Duodenal mucosa (tissue), 2 donors: ENCODE measurements at regions not wholly inside any gene's neighbourhood (a gene's known extent, or its start where the extent isn't known, plus 50 kb on each side); places are given as distances from the start of the nearest gene placed in this dataset.

Source experiments
- H3K27ac ChIP-seq: one replicate; pipeline ENCODE4 v1.7.0; 2013; ENCODE audit warnings: low read depth, low read length
- H3K27me3 ChIP-seq, 2 donors: one replicate each; pipeline ENCODE4 v1.7.0; 2013; ENCODE audit warnings: low read length in 2 of 2, control low read depth in 1 of 2; ENCODE audit not compliant: insufficient read depth in 2 of 2, control insufficient read depth in 1 of 2
- H3K36me3 ChIP-seq, 2 donors: one replicate each; pipeline ENCODE4 v1.7.0; 2013; ENCODE audit warnings: low read length in 2 of 2, control low read depth in 1 of 2; ENCODE audit not compliant: insufficient read depth in 2 of 2, control insufficient read depth in 1 of 2
- H3K4me1 ChIP-seq, 2 donors: one replicate each; pipeline ENCODE4 v1.7.0; 2013; ENCODE audit warnings: low read length in 2 of 2, control low read depth in 1 of 2; ENCODE audit not compliant: insufficient read depth in 2 of 2, control insufficient read depth in 1 of 2
- H3K4me3 ChIP-seq, 2 donors: one replicate each; pipeline ENCODE4 v1.7.0; 2013; ENCODE audit warnings: low read length in 2 of 2, low read depth in 1 of 2
- H3K9ac ChIP-seq, 2 donors: one replicate each; pipeline ENCODE4 v1.7.0; 2013; ENCODE audit warnings: low read length in 2 of 2, low read depth in 1 of 2
- H3K9me3 ChIP-seq, 2 donors: one replicate each; pipeline ENCODE4 v1.7.0; 2013; ENCODE audit warnings: low read length in 2 of 2, control low read depth in 1 of 2; ENCODE audit not compliant: control insufficient read depth in 1 of 2

DNA sequence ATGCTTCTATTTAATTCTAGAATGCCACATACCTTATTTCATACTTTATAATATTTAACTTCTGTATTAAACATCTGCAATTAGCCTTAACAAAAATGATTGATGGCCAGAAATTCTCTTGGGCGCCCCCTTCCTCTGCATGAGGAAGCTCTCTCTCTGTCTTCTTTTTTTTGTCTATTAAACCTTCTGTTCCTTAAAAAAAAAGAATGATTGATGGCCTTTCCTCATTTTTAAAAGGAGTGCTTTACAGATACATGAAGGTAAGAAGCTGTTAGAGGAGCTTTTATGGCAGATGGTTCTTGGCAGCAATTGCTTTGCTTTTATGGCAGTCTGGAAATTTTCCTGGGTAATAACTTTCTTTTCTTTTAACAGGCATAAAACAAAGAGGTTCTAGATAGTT, 526.9 kb downstream of the SLC4A3 start:
- Histone ChIP-seq H3K9me3 (no peaks in the 10 kb centered on the region), H3K27me3 (no peaks in the 10 kb centered on the region), H3K4me3 (no peak overlapping the region), H3K4me1 (no peaks in the 10 kb centered on the region), H3K27ac (no peak overlapping the region), H3K9ac (no peak overlapping the region), H3K36me3 (no peaks in the 10 kb centered on the region)

DNA sequence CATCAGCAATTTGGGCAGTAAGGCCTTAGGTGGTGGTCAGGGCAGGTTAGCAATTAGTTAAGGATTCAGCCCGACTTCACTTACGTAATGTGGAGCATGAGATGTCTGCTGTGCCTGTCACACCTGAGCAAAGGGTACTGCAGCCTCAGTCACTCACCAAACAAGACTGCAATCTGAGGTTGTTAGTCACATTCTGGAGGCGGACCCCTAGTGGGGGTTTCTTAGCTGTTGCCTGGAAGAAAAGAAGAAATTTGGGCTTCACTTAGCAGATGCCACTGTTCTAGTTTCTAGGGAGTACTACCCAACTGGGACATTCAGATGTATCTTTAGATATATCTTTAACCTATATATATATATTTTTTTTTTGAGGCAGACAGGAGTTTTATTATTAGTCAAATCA, 529.9 kb downstream of the SLC4A3 start:
- Histone ChIP-seq H3K9ac (no peak overlapping the region), H3K27me3 (no peaks in the 10 kb centered on the region), H3K36me3 (no peaks in the 10 kb centered on the region), H3K27ac (no peak overlapping the region), H3K4me3 (no peak overlapping the region), H3K4me1 (no peaks in the 10 kb centered on the region), H3K9me3 (no peaks in the 10 kb centered on the region)

DNA sequence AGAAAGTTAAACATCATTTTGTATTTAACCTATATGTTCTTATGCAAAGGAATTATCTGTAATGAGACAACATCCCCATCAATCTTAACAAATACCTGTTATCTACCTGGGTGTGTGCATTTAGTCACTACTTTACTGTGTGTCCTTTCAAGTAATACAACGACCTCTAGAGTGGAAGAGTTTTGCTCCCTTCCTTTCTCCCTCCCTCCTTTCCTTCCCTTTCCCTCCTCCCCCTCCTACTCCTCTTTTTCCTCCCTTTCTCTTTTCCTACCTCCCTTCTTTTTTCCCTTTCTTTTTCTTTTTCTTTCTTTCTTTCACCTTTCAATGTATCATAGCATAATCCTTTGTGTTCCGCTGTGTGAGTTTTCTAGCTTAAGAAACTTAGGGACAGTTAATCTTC, 532.3 kb downstream of the SLC4A3 start:
- Histone ChIP-seq H3K4me3 (no peak overlapping the region), H3K4me1 (no peaks in the 10 kb centered on the region), H3K9ac (no peak overlapping the region), H3K9me3 (no peaks in the 10 kb centered on the region), H3K36me3 (no peaks in the 10 kb centered on the region), H3K27me3 (no peaks in the 10 kb centered on the region), H3K27ac (no peak overlapping the region)

DNA sequence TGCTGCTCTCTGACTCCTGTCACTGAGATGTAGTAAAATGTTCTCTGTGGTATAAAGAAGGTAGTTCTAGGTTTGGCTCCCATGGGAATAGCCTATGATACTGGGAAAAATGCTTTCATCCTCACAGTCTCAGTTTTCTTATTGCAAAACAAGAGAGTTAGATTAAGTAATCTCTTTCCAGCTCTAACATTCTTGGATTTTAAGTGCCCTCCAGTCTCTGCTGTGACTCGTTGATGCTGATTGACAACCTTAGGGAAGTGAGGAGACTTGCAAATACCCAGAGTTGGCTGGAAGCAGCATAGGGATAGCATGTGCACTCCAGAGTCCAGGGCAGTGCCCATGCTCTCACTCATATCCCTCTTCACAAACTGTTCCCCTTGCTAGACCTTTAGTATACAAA, 534.9 kb downstream of the SLC4A3 start:
- Histone ChIP-seq H3K36me3 (no peaks in the 10 kb centered on the region), H3K27ac (no peak overlapping the region), H3K9ac (no peak overlapping the region), H3K27me3 (no peaks in the 10 kb centered on the region), H3K4me1 (no peaks in the 10 kb centered on the region), H3K9me3 (no peaks in the 10 kb centered on the region), H3K4me3 (no peak overlapping the region)

DNA sequence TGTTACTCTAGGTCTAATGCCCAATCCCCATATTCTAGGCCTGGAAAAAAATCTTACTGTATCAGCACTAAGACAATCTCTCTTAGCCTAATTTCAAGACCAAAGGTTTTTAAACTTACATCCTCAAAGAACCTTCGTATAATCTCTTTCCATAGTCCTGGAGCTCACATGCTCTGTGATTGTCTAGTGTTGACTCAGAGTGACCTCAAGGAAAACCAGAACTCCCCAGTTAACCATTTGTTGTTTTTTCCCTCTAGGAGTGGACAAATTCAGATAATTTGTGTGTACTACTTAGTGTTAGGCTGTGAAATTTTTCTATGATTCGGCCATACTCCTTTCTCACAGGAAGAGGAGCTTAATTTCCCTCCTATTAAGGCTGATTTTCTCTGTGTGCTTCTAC, 536.1 kb downstream of the SLC4A3 start:
- no peak overlapping the region for H3K27ac ChIP-seq
- H3K4me3 ChIP-seq, result no peak overlapping the region
- H3K9me3 ChIP-seq, result no peaks in the 10 kb centered on the region
- H3K4me1 ChIP-seq, result no peaks in the 10 kb centered on the region
- H3K27me3 ChIP-seq, result no peaks in the 10 kb centered on the region
- H3K9ac ChIP-seq, result no peak overlapping the region
- H3K36me3 ChIP-seq, result no peaks in the 10 kb centered on the region

DNA sequence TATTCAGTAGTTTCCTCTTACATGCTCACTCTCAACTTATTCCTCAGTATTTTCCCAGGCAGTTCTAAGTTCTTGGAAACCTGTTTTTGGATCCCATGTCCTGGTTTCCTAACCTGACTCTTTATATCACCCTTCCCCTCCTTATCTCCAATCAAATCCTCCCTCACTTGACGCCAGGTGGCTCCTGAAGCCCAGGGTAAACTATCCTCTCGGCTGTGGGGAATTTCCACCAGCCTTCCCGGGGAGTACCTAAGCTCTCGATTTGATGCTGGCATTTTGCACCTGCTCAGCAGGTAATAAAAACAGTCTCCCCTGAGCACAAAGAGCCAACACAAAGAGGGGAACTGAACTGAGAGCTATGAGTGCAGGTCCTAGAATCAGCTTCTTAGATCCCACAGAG, 538.0 kb downstream of the SLC4A3 start:
- no peak overlapping the region for H3K9ac ChIP-seq
- no peaks in the 10 kb centered on the region for H3K4me1 ChIP-seq
- H3K36me3 ChIP-seq, result no peaks in the 10 kb centered on the region
- no peak overlapping the region for H3K27ac ChIP-seq
- H3K9me3 ChIP-seq, result no peaks in the 10 kb centered on the region
- no peak overlapping the region for H3K4me3 ChIP-seq
- no peaks in the 10 kb centered on the region for H3K27me3 ChIP-seq

DNA sequence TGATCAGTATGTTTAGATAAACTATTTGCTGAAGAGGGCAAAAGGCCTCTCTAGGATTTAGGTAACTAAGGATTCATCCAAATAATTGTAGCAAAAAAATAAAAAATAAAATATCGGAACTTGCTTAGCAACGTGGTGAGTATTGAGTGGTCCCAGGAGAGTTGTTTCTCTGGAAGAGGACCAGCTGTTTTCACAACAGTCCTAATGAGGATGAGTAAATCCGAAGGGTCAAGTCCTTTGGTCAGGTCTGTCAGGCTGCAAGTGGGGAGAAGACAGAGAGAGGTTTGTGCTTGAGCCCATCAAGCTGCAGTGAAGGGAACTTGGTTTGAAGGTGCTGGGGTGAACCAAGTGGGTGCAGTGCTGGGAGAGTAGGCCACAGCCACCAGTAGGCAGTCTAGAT, 539.2 kb downstream of the SLC4A3 start:
- Histone ChIP-seq H3K27me3 (no peaks in the 10 kb centered on the region), H3K4me3 (no peak overlapping the region), H3K36me3 (no peaks in the 10 kb centered on the region), H3K9me3 (no peaks in the 10 kb centered on the region), H3K27ac (no peak overlapping the region), H3K4me1 (no peaks in the 10 kb centered on the region), H3K9ac (no peak overlapping the region)

DNA sequence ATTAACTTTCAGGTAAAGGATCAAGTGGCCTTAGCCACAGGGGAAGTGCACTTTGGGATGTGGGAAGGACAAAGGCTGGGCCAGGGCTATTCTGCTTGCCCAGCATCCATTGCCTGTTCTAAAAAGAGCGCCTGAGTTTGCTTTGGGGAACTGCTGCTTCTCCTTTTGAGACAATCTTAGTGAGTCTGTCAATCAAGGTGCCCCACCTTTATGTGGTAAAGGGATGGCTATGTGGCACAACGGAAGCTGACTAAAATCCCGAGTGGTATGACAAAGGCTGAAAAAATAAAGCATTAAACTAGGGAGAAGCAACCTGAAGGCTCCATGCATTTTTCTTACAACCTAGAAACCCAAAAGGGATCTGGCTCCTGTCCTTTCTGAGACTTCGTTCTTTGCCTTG, 540.5 kb downstream of the SLC4A3 start:
- no peaks in the 10 kb centered on the region for H3K4me1 ChIP-seq
- H3K36me3 ChIP-seq, result no peaks in the 10 kb centered on the region
- no peaks in the 10 kb centered on the region for H3K9me3 ChIP-seq
- H3K9ac ChIP-seq, result no peak overlapping the region
- H3K27ac ChIP-seq, result no peak overlapping the region
- H3K27me3 ChIP-seq, result no peaks in the 10 kb centered on the region
- no peak overlapping the region for H3K4me3 ChIP-seq

DNA sequence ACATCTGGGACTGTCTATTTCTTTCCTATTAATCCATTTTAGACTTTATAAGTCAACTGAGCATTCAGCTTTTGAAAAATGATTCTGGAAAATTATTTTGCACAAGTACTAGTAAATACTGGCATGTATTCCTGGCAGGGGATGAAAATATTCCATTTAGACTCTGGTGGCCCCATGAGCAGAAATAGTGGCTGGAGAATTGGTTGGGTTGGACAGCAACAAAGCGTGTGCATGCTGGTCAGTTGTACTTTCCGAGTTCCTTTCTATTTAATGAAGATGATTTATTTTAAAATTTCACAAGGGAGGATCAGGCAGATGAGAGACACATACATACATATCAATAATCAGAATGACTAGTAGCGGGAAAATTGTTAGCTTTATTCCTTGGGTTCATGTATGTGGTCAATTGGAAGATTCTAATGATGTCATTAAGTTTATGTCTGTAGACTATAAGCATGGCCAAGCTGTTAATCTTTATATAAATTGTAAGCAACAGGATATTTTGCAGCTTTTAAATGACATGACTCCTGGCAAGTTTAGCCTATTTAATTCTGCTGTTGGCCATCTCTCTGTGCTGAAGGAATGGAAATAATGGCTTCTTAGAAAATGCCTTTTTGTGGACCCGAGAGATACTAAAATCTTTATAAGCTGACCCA, 541.6 kb downstream of the SLC4A3 start:
- no peaks in the 10 kb centered on the region for H3K36me3 ChIP-seq
- no peak overlapping the region for H3K4me3 ChIP-seq
- H3K27me3 ChIP-seq, result no peaks in the 10 kb centered on the region
- H3K9me3 ChIP-seq, result no peaks in the 10 kb centered on the region
- H3K9ac ChIP-seq, result no peak overlapping the region
- no peak overlapping the region for H3K27ac ChIP-seq
- H3K4me1 ChIP-seq, result no peaks in the 10 kb centered on the region

DNA sequence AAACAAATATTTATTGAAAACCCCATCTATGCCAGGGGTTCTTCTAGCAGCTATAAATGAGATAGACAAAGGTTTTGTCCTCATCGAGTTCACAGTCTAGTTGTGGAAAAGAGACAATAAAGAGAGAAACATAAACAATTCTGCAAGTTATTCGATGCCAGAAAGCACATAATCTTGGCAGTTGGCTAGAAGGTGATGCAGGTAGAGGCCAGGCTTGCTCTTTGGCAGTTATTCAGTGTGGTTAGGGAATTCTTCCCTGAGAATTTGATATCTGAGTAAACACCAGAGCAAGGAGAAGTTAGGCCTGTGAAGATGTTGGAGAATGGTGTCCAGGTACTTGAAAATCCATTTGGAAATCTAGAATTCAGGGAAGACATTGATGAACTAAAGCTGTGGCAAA, 547.4 kb downstream of the SLC4A3 start:
- H3K9ac ChIP-seq, result no peak overlapping the region
- no peaks in the 10 kb centered on the region for H3K9me3 ChIP-seq
- H3K27me3 ChIP-seq, result no peaks in the 10 kb centered on the region
- H3K27ac ChIP-seq, result no peak overlapping the region
- H3K4me1 ChIP-seq, result no peaks in the 10 kb centered on the region
- H3K4me3 ChIP-seq, result no peak overlapping the region
- H3K36me3 ChIP-seq, result no peaks in the 10 kb centered on the region

DNA sequence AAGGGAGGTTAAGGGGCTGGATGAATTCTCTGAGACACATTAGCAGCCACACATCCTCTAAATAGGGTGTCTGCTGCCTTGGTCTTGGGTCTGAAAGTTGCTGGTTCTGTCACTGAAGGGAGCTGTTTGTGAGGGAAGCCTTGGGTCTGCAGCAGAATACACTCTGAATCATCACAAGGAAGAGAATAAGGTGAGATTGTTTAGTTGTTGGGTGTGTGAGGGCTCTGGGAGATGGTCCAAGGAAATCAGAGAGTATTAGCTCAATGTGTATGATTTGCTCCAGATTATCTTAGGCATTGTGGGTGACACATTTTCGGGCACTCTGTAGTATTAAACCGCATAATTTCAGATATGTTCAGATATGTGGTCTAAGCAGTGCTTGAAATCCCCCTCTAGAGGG, 548.5 kb downstream of the SLC4A3 start:
- Histone ChIP-seq H3K36me3 (no peaks in the 10 kb centered on the region), H3K4me3 (no peak overlapping the region), H3K27ac (no peak overlapping the region), H3K27me3 (no peaks in the 10 kb centered on the region), H3K9me3 (no peaks in the 10 kb centered on the region), H3K4me1 (no peaks in the 10 kb centered on the region), H3K9ac (no peak overlapping the region)
